ENCODE measurements at regions not wholly inside any gene's neighbourhood (a gene's known extent, or its start where the extent isn't known, plus 50 kb on each side); places are given as distances from the start of the nearest gene placed in this dataset.

- Histone ChIP-seq H2AFZ (ENCODE audit: low read length) (no peak overlapping the region), H3K27ac (ENCODE audit: low read depth, low read length) (no peak overlapping the region), H3K27me3 (ENCODE audit: insufficient read depth, low read length) (no peaks in the 10 kb centered on the region), H3K4me2 (ENCODE audit: insufficient read depth, low read length) (no peak overlapping the region), H3K36me3 (ENCODE audit: insufficient read depth, low read length) (no peaks in the 10 kb centered on the region), H3K4me1 (ENCODE audit: insufficient read depth, low read length) (no peaks in the 10 kb centered on the region), H3K9me3 (ENCODE audit: low read depth, low read length) (no peaks in the 10 kb centered on the region), H3K4me3 (ENCODE audit: insufficient read depth, low read length) (no peak overlapping the region), H4K20me1 (ENCODE audit: insufficient read depth, low read length) (no peaks in the 10 kb centered on the region), H3K79me2 (ENCODE audit: insufficient read depth, low read length) (no peaks in the 10 kb centered on the region)
- no peak for DNase-seq (ENCODE audit: insufficient read length, low spot score, missing footprints)
- TF ChIP-seq CTCF (IDR thresholded peaks at IDR 0.05; ENCODE audit: extremely low read depth, low read depth, low read length) = no peak
Observed at GRCh38 chr19:30631033-30631370, 258.8 kb downstream of the ZNF536 start.

- TF ChIP-seq CTCF (IDR thresholded peaks at IDR 0.05; ENCODE audit: extremely low read depth, low read depth, low read length) = no peak
- no peaks in the 10 kb centered on the region for H3K36me3 ChIP-seq (ENCODE audit: insufficient read depth, low read length)
- H3K4me3 ChIP-seq (ENCODE audit: insufficient read depth, low read length) = no peak overlapping the region
- H3K9me3 ChIP-seq (ENCODE audit: low read depth, low read length) = no peaks in the 10 kb centered on the region
- H4K20me1 ChIP-seq (ENCODE audit: insufficient read depth, low read length) = no peaks in the 10 kb centered on the region
- no peaks in the 10 kb centered on the region for H3K79me2 ChIP-seq (ENCODE audit: insufficient read depth, low read length)
- H3K27ac ChIP-seq (ENCODE audit: low read depth, low read length) = no peak overlapping the region
- no peak overlapping the region for H3K4me2 ChIP-seq (ENCODE audit: insufficient read depth, low read length)
- no peak for DNase-seq (ENCODE audit: insufficient read length, low spot score, missing footprints)
- no peaks in the 10 kb centered on the region for H3K4me1 ChIP-seq (ENCODE audit: insufficient read depth, low read length)
- no peaks in the 10 kb centered on the region for H3K27me3 ChIP-seq (ENCODE audit: insufficient read depth, low read length)
- H2AFZ ChIP-seq (ENCODE audit: low read length) = no peak overlapping the region
Observed at GRCh38 chr19:30630289-30631032, 258.3 kb downstream of the ZNF536 start.

DNA sequence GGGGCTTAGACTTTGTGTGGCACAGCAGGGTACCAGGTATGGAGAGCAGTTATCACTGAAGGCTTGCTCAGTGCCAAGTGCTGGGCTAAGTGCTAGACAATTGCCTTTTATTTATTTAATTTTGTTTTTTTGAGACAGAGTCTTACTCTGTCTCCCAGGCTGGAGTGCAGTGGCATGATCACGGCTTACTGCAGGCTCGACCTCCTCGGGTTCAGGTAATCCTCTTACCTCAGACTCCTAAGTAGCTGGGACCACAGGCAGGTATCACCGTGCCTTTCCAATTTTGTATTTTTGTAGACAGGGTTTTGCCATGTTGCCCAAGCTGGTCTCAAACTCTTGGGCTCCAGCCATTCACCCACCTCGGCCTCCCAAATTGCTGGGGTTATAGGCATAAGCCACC, 256.9 kb downstream of the ZNF536 start:
- no peak for DNase-seq (ENCODE audit: insufficient read length, low spot score, missing footprints)
- Histone ChIP-seq H3K4me1 (ENCODE audit: insufficient read depth, low read length) (no peaks in the 10 kb centered on the region), H4K20me1 (ENCODE audit: insufficient read depth, low read length) (no peaks in the 10 kb centered on the region), H3K27ac (ENCODE audit: low read depth, low read length) (no peak overlapping the region), H3K79me2 (ENCODE audit: insufficient read depth, low read length) (no peaks in the 10 kb centered on the region), H3K4me3 (ENCODE audit: insufficient read depth, low read length) (no peak overlapping the region), H3K4me2 (ENCODE audit: insufficient read depth, low read length) (no peak overlapping the region), H3K36me3 (ENCODE audit: insufficient read depth, low read length) (no peaks in the 10 kb centered on the region), H3K27me3 (ENCODE audit: insufficient read depth, low read length) (no peaks in the 10 kb centered on the region), H2AFZ (ENCODE audit: low read length) (no peak overlapping the region), H3K9me3 (ENCODE audit: low read depth, low read length) (no peaks in the 10 kb centered on the region)
- TF ChIP-seq CTCF (IDR thresholded peaks at IDR 0.05; ENCODE audit: extremely low read depth, low read depth, low read length) = no peak

- Histone ChIP-seq H3K4me3 (ENCODE audit: insufficient read depth, low read length) (no peak overlapping the region), H3K27ac (ENCODE audit: low read depth, low read length) (no peak overlapping the region), H3K4me2 (ENCODE audit: insufficient read depth, low read length) (no peak overlapping the region), H2AFZ (ENCODE audit: low read length) (no peak overlapping the region), H3K79me2 (ENCODE audit: insufficient read depth, low read length) (no peaks in the 10 kb centered on the region), H3K36me3 (ENCODE audit: insufficient read depth, low read length) (no peaks in the 10 kb centered on the region), H3K4me1 (ENCODE audit: insufficient read depth, low read length) (no peaks in the 10 kb centered on the region), H4K20me1 (ENCODE audit: insufficient read depth, low read length) (no peaks in the 10 kb centered on the region), H3K9me3 (ENCODE audit: low read depth, low read length) (no peaks in the 10 kb centered on the region), H3K27me3 (ENCODE audit: insufficient read depth, low read length) (no peaks in the 10 kb centered on the region)
- no peak for TF ChIP-seq CTCF (IDR thresholded peaks at IDR 0.05; ENCODE audit: extremely low read depth, low read depth, low read length)
- DNase-seq (ENCODE audit: insufficient read length, low spot score, missing footprints) = no peak
Observed at GRCh38 chr19:30626626-30626966, 254.4 kb downstream of the ZNF536 start.
